ENCODE measurements at regions not wholly inside any gene's neighbourhood (a gene's known extent, or its start where the extent isn't known, plus 50 kb on each side); places are given as distances from the start of the nearest gene placed in this dataset.

GRCh38 chr16:13435873-13436474, 484.0 kb upstream of the ERCC4 start:
- DNase-seq (ENCODE audit: low spot score): no peak
- no peak overlapping the region for H3K27ac Mint-ChIP-seq
- no peaks in the 10 kb centered on the region for H3K4me1 Mint-ChIP-seq (ENCODE audit: low read depth)
- H3K36me3 Mint-ChIP-seq (ENCODE audit: low read depth): no peaks in the 10 kb centered on the region
- peaks cover 10% of the 10 kb centered on the region for H3K9me3 Mint-ChIP-seq
- no peak overlapping the region for H3K4me3 Mint-ChIP-seq
- H3K27me3 Mint-ChIP-seq (ENCODE audit: low read depth): no peaks in the 10 kb centered on the region

DNA sequence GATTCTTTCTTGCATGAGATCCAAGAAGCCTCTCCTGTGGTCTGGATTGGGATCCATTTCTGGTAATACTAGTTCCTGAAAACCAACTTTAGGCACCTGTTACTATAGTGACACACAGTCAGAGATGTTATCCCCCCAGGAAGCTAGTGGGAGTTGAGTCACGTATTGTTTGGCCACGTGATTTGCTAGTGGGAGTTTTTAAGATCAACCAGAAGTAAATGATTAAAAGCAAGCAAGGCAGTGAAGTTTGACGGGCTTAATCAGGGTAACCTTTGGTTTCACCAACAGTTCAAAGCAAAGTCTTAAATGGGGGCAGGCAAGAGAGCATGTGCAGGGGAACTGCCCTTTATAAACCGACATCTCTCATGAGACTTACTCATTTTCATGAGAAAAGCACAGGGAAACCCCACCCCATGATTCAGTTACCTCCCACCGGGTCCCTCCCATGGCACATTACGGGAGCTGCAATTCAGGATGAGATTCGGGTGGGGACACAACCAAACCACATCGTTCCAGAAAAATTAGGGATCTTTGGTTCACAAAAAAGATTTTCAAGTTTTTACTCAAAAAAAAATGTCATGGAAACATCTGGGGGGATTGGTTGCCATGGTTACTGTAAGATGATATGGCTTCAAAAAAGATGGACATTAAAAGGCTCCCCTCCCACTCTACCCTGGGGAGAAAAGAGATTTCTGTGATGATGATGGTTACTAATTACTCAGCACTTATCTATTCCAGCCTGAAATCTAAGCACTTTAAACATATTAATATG, 483.1 kb upstream of the ERCC4 start:
- H3K4me3 Mint-ChIP-seq: no peak overlapping the region
- no peak overlapping the region for H3K27ac Mint-ChIP-seq
- no peak for DNase-seq (ENCODE audit: low spot score)

GRCh38 chr16:13437413-13437795, 482.6 kb upstream of the ERCC4 start:
- Mint-ChIP-seq H3K9me3 (peaks cover 10% of the 10 kb centered on the region), H3K27me3 (ENCODE audit: low read depth) (no peaks in the 10 kb centered on the region), H3K36me3 (ENCODE audit: low read depth) (no peaks in the 10 kb centered on the region), H3K4me1 (ENCODE audit: low read depth) (no peaks in the 10 kb centered on the region), H3K27ac (no peak overlapping the region), H3K4me3 (no peak overlapping the region)
- no peak for DNase-seq (ENCODE audit: low spot score)

More for the DNA sequence above, 483.1 kb upstream of the ERCC4 start:
- H3K36me3 Mint-ChIP-seq (ENCODE audit: low read depth): no peaks in the 10 kb centered on the region
- H3K9me3 Mint-ChIP-seq: peaks cover 10% of the 10 kb centered on the region
- no peaks in the 10 kb centered on the region for H3K4me1 Mint-ChIP-seq (ENCODE audit: low read depth)
- H3K27me3 Mint-ChIP-seq (ENCODE audit: low read depth): no peaks in the 10 kb centered on the region

GRCh38 chr16:13438064-13438463, 481.9 kb upstream of the ERCC4 start:
- DNase-seq (ENCODE audit: low spot score): no peak
- Mint-ChIP-seq H3K9me3 (peaks cover 10% of the 10 kb centered on the region), H3K27ac (no peak overlapping the region), H3K27me3 (ENCODE audit: low read depth) (no peaks in the 10 kb centered on the region), H3K36me3 (ENCODE audit: low read depth) (no peaks in the 10 kb centered on the region), H3K4me3 (no peak overlapping the region), H3K4me1 (ENCODE audit: low read depth) (no peaks in the 10 kb centered on the region)

DNA sequence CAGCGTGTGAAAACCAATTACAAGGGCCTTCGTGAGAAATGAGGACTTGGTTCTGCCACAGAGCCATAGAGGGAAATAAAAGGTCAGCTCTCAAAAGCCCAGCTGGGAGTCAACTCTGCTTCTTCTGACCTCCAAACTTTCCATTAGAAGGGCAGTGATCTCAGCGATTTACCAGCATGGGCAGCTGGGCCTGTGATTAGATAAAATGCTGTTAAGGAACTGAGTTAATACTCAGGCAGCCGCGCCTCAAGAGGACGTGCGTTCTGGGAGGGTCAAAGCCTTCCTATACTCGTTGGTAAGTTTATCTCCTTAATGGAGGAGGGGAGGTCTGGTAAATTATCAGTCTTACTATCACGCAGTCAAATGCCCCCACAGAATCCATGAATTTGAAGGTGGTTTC, 480.2 kb upstream of the ERCC4 start:
- DNase-seq (ENCODE audit: low spot score): no peak
- Mint-ChIP-seq H3K27me3 (ENCODE audit: low read depth) (no peaks in the 10 kb centered on the region), H3K4me3 (no peak overlapping the region), H3K27ac (no peak overlapping the region), H3K4me1 (ENCODE audit: low read depth) (no peaks in the 10 kb centered on the region), H3K36me3 (ENCODE audit: low read depth) (no peaks in the 10 kb centered on the region), H3K9me3 (peaks cover 10% of the 10 kb centered on the region)

GRCh38 chr16:13441675-13442074, 478.3 kb upstream of the ERCC4 start:
- Mint-ChIP-seq H3K4me1 (ENCODE audit: low read depth) (no peaks in the 10 kb centered on the region), H3K4me3 (no peak overlapping the region), H3K36me3 (ENCODE audit: low read depth) (no peaks in the 10 kb centered on the region), H3K27ac (no peak overlapping the region), H3K27me3 (ENCODE audit: low read depth) (no peaks in the 10 kb centered on the region), H3K9me3 (peaks cover 5% of the 10 kb centered on the region)
- DNase-seq (ENCODE audit: low spot score): no peak

GRCh38 chr16:13448346-13448745, 471.6 kb upstream of the ERCC4 start:
- Mint-ChIP-seq H3K27ac (no peak overlapping the region), H3K4me1 (ENCODE audit: low read depth) (no peaks in the 10 kb centered on the region), H3K27me3 (ENCODE audit: low read depth) (no peaks in the 10 kb centered on the region), H3K4me3 (no peak overlapping the region), H3K9me3 (no peaks in the 10 kb centered on the region), H3K36me3 (ENCODE audit: low read depth) (no peaks in the 10 kb centered on the region)
- no peak for DNase-seq (ENCODE audit: low spot score)

GRCh38 chr16:13453325-13453724, 466.6 kb upstream of the ERCC4 start:
- Mint-ChIP-seq H3K9me3 (no peaks in the 10 kb centered on the region), H3K27ac (no peak overlapping the region), H3K4me1 (ENCODE audit: low read depth) (no peaks in the 10 kb centered on the region), H3K36me3 (ENCODE audit: low read depth) (no peaks in the 10 kb centered on the region), H3K4me3 (no peak overlapping the region), H3K27me3 (ENCODE audit: low read depth) (no peaks in the 10 kb centered on the region)
- no peak for DNase-seq (ENCODE audit: low spot score)

DNA sequence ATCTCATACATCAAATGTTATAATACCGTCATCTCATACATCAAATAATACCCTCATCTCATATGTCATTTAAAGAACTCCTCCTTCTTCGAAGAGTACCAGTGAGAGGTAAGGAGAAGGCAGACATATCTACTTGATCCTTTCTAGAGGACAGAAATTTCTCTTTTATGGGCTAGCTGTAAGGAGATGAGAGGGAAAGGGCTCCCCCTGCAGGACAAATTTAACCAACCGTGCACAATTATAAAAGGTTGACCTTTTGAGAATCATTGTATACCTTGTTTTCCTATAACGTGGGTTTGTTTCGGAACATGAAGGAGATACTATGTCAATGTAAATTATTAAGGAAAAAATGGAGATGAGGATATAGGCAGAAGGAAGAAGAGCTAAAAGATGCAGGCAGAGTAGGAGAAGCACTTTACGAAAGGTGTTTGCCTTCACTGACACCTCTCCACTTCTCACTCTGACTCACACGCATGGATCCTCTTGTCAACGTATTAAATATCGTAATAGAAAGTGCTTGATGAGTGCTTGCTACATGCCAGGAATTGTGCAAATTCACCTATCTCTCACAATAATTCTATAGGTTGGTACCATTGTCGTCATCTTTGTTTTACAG, 465.9 kb upstream of the ERCC4 start:
- DNase-seq (ENCODE audit: low spot score): no peak
- Mint-ChIP-seq H3K36me3 (ENCODE audit: low read depth) (no peaks in the 10 kb centered on the region), H3K4me1 (ENCODE audit: low read depth) (no peaks in the 10 kb centered on the region), H3K27ac (no peak overlapping the region), H3K27me3 (ENCODE audit: low read depth) (no peaks in the 10 kb centered on the region), H3K4me3 (no peak overlapping the region), H3K9me3 (no peaks in the 10 kb centered on the region)

DNA sequence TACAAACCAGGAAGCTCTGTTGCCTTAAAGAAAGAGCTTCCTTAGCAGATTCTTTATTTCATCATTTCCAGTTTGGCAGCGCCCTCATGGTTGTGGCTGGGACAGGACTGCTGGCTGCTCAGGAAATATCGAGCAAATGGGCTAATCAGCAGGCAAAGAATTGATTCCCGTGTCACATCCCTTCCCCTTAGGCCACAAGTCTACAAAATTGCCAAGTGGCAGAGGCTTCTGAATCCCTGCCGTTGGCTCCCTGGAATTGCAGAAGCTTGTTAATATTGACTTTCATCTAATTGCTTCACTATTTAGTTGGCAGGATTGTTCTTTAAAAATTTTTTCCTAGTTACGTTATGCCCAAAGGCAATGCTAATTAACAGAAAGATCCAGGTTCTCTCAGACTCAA, 456.3 kb upstream of the ERCC4 start:
- Mint-ChIP-seq H3K27me3 (ENCODE audit: low read depth) (no peaks in the 10 kb centered on the region), H3K4me1 (ENCODE audit: low read depth) (no peaks in the 10 kb centered on the region), H3K27ac (no peak overlapping the region), H3K4me3 (no peak overlapping the region), H3K36me3 (ENCODE audit: low read depth) (no peaks in the 10 kb centered on the region), H3K9me3 (peaks cover 12% of the 10 kb centered on the region)
- DNase-seq (ENCODE audit: low spot score): no peak

GRCh38 chr16:13471036-13471435, 448.9 kb upstream of the ERCC4 start:
- Mint-ChIP-seq H3K4me3 (no peak overlapping the region), H3K27ac (no peak overlapping the region), H3K36me3 (ENCODE audit: low read depth) (no peaks in the 10 kb centered on the region), H3K4me1 (ENCODE audit: low read depth) (no peaks in the 10 kb centered on the region), H3K27me3 (ENCODE audit: low read depth) (no peaks in the 10 kb centered on the region), H3K9me3 (peaks cover 20% of the 10 kb centered on the region)
- DNase-seq (ENCODE audit: low spot score): no peak

- no peak for DNase-seq (ENCODE audit: low spot score)
- H3K27ac Mint-ChIP-seq: no peak overlapping the region
- no peaks in the 10 kb centered on the region for H3K36me3 Mint-ChIP-seq (ENCODE audit: low read depth)
- H3K4me1 Mint-ChIP-seq (ENCODE audit: low read depth): no peaks in the 10 kb centered on the region
- H3K27me3 Mint-ChIP-seq (ENCODE audit: low read depth): no peaks in the 10 kb centered on the region
- no peak overlapping the region for H3K4me3 Mint-ChIP-seq
- peaks cover 24% of the 10 kb centered on the region for H3K9me3 Mint-ChIP-seq
These were observed 441.0 kb upstream of the ERCC4 start for GRCh38 chr16:13478991-13479390.

DNA sequence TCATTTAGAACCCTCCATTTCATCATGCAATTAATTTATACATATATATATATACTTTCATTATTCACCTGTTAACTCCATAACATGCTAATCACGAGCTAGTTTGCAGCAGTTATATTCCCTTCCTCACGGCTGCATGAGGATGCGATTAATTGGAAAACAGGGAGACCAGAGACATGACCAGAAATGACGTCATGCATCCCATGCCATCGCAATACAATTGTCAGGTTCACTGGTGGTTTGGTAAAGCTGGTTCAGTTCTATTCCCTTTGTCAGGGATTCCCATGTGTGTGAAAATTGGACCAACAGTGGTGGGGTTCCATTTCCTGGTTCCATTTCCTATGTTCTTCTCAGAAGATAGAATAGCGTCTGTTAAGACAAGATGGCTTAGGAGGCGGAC, 440.4 kb upstream of the ERCC4 start:
- no peaks in the 10 kb centered on the region for H3K4me1 Mint-ChIP-seq (ENCODE audit: low read depth)
- no peak overlapping the region for H3K4me3 Mint-ChIP-seq
- no peak overlapping the region for H3K27ac Mint-ChIP-seq
- H3K9me3 Mint-ChIP-seq: peaks cover 24% of the 10 kb centered on the region
- H3K36me3 Mint-ChIP-seq (ENCODE audit: low read depth): no peaks in the 10 kb centered on the region
- H3K27me3 Mint-ChIP-seq (ENCODE audit: low read depth): no peaks in the 10 kb centered on the region
- no peak for DNase-seq (ENCODE audit: low spot score)

DNA sequence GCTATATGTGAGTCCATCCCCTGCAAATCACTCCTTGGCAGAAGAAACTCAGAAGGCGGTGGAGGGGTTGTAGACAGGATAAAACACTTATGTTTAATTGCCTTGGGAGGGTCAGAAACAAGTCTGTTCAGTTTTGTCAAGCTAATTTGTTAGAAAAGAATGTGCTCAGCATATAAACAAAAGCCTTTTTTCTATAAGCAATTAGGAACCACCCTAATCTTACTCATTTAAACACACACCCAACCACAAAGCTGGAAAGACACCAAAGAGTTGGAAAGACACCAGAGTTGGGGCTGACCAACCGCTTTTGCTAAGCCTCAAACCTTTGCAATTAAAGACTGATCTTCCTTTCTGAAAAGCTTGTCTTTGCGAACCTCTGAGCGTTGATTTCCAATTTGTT, 439.2 kb upstream of the ERCC4 start:
- Mint-ChIP-seq H3K4me1 (ENCODE audit: low read depth) (no peaks in the 10 kb centered on the region), H3K27ac (no peak overlapping the region), H3K27me3 (ENCODE audit: low read depth) (no peaks in the 10 kb centered on the region), H3K4me3 (no peak overlapping the region), H3K36me3 (ENCODE audit: low read depth) (no peaks in the 10 kb centered on the region), H3K9me3 (peaks cover 27% of the 10 kb centered on the region)
- no peak for DNase-seq (ENCODE audit: low spot score)

Measured in T-helper 2 cell treated with Interferon-gamma antibody and Interleukin-4, amounts not matched to agents 5 μg/mL and 100 μg/mL, for 36 hours (primary cell).